OCI-LY7 (cell line): ENCODE measurements at regions not wholly inside any gene's neighbourhood (a gene's known extent, or its start where the extent isn't known, plus 50 kb on each side); places are given as distances from the start of the nearest gene placed in this dataset.

Source experiments
- EZH2phosphoT487 ChIP-seq: fragments of 200-600 bp; sonication (generic); IDR thresholded peaks from 2 replicates; pipeline ENCODE4 v1.6.1; 2018; ENCODE audit warnings: low read depth, borderline replicate concordance, mild to moderate bottlenecking, mixed run types, antibody characterized with exemption, low read length, moderate library complexity, mixed read lengths
- TF ChIP-seq, protein P1 (sequence below): fragments of 200-600 bp; sonication (generic); conservative IDR thresholded peaks from 2 replicates; pipeline ENCODE4 v1.5.1; 2014; ENCODE audit warnings: mild to moderate bottlenecking, antibody characterized with exemption, low read length, moderate library complexity, mixed read lengths

DNA sequence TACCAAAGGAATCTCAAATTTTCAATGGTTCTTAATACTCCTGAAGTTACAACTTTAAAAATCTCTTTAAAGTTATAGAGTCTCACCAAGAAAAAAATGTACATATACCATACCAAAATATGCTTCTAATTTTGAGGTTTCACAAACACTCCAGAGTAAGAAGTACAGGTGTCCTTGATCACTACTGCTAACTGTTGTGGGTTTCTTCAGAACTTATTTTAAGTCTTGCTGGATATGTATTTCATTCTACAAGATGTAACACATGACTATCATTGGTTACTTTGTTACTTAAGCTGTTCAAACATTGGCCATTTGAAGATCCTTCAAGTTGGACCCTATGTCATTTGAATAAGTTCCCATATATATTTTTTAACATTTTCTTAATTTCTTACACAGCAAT is 808.0 kb downstream of the PCDH19 start:
- TF ChIP-seq, protein P1, sequence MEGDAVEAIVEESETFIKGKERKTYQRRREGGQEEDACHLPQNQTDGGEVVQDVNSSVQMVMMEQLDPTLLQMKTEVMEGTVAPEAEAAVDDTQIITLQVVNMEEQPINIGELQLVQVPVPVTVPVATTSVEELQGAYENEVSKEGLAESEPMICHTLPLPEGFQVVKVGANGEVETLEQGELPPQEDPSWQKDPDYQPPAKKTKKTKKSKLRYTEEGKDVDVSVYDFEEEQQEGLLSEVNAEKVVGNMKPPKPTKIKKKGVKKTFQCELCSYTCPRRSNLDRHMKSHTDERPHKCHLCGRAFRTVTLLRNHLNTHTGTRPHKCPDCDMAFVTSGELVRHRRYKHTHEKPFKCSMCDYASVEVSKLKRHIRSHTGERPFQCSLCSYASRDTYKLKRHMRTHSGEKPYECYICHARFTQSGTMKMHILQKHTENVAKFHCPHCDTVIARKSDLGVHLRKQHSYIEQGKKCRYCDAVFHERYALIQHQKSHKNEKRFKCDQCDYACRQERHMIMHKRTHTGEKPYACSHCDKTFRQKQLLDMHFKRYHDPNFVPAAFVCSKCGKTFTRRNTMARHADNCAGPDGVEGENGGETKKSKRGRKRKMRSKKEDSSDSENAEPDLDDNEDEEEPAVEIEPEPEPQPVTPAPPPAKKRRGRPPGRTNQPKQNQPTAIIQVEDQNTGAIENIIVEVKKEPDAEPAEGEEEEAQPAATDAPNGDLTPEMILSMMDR, result no peak
- no peak for TF ChIP-seq EZH2phosphoT487
